ENCODE measurements at regions not wholly inside any gene's neighbourhood (a gene's known extent, or its start where the extent isn't known, plus 50 kb on each side); places are given as distances from the start of the nearest gene placed in this dataset.

- no peak for DNase-seq
These were observed 267.5 kb upstream of the SP4 start for GRCh38 chr7:21160401-21160800.

GRCh38 chr7:21167942-21168341 is 259.9 kb upstream of the SP4 start:
- DNase-seq = no peak

DNA sequence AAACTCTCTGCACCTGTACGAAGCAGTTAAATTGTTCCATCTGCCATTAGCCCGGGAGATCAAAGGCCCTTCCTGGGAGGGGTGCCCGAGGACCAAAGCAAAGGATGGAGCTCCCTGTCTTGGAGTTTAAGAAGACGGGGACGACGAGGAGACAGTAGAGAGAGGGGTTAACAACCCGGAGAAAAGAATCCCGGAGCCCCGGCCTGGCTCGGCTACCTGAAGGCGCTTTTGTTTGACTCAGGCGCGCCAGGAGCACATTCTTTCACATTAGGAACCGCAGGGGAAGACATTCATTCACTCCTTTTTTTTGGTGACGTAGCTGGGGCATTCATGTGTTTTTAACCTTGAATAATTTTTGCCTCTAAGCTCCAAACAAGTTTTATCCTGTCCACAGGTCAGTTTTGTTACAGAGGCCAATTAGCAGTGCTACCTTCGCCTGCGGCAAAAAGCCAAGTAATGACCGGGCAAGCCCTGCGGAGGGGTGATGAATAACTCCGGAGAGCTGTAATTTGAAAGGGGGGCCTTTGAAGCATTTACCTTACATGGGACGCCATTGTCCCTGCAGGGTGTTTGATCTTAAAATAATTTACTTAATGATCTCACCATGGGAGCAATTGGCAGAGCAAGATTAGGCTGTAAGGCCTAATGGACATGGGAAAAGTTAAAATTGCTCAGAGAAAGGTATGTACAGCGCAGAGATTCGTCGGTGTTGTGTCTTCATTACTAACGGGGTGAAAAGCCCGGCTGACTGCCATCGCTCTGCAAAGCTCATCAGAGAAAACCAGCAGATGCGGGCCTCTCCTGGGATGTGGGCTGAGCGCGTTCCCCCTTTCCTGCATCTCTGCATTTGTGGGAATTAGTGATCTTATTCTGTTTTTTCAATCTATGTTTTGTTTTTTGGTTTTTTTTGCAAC is 258.0 kb upstream of the SP4 start:
- DNase-seq = no peak

DNA sequence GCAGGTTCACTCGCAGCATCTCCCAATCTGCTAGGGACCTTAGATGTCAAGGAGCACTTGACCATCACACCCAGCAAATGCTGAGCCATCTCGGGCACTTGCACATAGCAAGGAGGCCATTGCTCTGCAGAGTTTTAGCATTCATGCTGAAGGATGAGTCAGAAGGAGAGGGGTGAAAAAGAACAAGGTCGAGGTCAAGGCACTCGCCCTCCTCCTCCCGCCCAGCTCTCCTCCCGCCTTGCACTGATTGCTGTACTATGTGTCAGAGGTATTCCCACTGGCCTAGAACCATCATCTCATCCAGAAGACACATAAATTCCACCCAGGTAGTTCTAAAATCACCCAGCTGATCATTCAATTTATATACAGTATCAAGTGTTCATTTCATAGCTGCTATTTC is 255.1 kb upstream of the SP4 start:
- no peak for DNase-seq

DNA sequence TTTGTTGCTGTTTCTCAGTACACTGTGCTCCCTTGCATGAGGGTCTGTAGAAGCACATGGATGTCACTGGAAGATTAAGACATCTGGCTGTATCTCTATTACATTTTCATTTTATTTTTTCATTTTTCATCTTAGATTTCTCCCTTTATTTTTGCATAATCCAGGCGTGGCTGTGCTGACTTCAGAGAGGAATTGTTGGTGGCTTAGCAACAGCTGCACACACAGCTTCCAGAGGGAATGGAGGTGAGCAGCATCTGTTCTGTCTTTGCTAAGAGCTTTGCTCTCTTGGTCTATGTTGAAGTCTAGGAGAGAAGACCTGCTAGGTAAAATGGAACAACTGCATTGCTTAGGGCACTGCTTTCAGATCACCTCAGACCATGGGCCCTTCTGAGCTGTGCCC is 254.4 kb upstream of the SP4 start:
- DNase-seq = no peak

DNA sequence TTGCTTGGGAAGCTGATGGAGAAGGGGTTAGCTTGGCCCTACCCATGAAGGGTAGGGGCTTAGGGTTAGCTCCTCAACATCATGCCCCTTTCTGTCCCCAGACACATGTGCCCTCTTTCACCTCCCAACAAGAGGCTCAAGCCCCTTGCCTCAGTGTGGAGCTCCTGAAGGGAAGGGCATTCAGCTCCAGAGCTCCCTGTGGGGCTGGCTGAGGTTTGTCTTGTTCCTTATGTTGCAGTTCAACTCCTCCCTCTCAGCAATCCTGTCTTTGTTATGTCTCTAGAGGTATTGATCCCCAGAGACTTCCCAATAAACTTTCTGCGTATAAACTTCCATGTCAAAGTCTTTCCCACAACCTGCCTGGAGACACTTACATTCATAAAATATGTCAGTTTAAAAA is 252.2 kb upstream of the SP4 start:
- DNase-seq = no peak

DNA sequence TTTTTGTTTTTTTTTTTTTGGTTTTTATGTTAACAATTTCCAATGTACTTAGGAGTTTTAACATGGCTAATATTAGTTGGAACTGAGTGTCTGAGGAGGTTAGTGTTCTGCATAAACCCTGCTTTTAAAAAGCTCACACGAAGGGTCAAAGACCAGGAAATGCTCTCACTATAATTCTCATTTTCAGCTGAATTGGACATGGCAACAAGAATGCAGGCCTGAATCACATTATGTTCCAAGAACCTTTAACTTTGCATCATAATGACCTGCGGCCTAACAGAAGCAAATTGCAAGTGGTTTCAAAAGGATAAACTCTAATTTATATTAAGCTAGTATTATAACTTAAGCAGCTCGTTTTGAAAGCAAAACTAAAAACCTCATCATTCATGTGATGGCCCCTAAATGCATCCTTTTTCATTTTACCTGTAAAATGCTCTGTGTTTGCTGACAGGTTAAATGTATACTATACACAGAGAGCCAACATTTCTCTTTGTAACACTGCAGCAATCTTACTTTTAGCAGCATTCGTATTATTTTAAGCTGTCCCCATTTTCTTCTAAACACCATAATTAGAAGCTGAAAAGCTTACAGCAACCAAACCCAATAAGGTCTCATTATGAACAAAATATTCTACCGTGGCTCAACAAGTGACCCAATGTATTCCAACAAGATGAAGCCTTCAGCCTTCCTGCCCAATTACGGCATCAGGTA is 242.8 kb upstream of the SP4 start:
- no peak for DNase-seq

- no peak for DNase-seq
These were observed 242.1 kb upstream of the SP4 start for GRCh38 chr7:21185653-21186265.

DNA sequence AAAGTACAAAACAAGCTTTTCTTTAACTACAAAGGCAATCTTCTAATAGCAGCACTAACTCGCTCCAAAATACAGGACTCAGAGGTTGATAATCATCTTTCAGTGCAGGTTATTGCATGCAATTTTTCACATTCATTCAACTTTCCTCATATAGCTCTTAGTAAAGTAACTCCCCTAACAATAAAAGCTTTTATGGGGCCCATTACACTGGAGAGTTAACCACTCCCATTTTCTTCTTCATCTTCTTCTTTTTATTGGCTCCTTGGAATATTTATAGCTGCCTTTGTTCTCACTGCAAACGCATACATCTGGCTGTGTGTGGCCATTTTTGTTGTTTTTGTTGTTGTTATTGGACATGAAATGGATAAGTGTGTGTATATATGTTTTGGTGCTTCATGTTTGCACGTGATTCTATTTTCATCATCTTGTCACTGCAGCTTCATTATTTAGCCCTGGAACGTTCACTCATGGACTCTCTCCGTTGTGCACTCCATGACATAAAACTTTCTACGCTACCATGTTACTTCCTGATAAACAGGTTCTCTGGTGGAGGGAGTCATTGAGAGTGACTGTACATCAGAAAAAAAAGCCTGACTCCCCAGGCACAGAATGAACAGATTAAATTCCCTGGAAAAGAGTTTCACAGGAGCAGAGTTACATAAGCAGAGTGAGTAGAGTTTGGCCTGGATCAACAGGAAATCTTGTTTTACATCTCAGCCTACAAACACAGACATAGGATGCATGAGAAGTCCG is 236.4 kb upstream of the SP4 start:
- DNase-seq = no peak

- no peak for DNase-seq
These were observed 235.2 kb upstream of the SP4 start for GRCh38 chr7:21192657-21193056.

- DNase-seq = no peak
These were observed 234.0 kb upstream of the SP4 start for GRCh38 chr7:21193895-21194294.

- DNase-seq = no peak
These were observed 232.9 kb upstream of the SP4 start for GRCh38 chr7:21194936-21195335.

DNA sequence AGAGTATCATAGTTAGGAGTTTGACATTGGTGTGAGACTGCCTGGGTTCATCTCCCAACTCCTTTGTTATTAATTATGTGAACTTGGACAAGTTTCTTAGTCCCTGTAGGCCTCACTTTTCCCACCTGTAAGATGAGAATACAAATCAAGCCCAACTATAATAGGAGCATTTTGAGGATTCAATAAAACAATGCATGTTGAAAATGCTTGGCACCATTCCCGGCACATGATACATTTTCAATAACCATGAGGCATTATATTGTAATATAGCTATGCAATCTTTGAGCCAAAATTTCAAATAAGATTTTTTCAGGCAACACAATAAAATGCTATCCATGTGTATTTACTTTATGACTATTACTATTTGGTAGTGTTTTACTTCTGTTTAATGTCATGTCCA is 229.0 kb upstream of the SP4 start:
- DNase-seq = no peak

GRCh38 chr7:21200503-21200902 is 227.4 kb upstream of the SP4 start:
- no peak for DNase-seq

GRCh38 chr7:21214657-21215056 is 213.2 kb upstream of the SP4 start:
- no peak for DNase-seq

DNA sequence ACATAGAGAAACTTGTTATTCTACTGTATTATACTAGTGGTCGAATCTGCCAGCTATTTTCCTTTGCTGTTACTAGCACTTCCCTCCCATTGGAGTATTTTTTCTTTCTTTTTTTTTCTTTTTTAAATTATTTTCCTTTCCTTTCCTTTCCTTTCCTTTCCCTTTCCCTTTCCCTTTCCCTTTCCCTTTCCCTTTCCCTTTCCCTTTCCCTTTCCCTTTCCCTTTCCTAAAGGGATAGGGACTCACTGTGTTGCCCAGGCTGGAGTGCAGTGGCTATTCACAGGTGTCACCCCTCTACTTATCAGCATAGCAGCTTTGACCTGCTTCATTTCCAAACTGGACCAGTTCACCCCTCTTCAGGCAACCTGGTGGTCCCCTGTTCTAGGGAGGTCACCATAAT is 212.6 kb upstream of the SP4 start:
- DNase-seq = no peak

GRCh38 chr7:21217365-21217764 is 210.5 kb upstream of the SP4 start:
- DNase-seq = no peak

GRCh38 chr7:21218155-21218554 is 209.7 kb upstream of the SP4 start:
- DNase-seq = no peak

- DNase-seq = no peak
These were observed 206.8 kb upstream of the SP4 start for GRCh38 chr7:21221130-21221529.

GRCh38 chr7:21238400-21239116 is 189.3 kb upstream of the SP4 start:
- DNase-seq = no peak

GRCh38 chr7:21243265-21243664 is 184.6 kb upstream of the SP4 start:
- no peak for DNase-seq

DNA sequence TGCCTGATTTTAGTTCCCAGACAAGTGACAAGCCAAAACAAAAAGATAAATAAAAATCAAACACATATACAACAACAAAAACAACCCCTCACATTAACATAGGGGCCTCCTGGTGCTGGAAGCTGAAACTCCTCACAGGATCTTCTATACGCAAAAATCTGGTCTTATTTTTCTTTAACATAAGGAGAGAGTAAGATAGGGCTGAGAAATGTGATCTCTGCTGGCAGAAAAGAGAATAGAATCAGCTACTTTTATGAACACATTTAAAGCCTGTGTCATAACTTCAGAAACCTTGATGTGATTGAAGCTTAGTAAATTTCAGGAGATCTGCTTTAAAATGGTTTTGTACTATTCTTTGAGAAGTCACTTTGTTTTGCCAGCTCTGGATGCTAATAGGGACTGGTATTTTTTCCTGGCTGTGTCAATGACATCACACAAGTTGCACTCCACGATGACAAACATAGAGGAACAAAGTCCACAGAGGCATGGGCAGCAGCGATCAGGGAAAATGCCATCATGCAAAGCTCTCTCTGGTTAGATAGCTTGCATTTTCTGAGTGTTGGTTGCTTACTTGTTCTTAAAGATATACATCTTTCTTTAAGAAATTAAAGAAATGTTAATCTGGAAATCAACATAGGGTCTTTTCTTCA is 176.6 kb upstream of the SP4 start:
- DNase-seq = no peak
